Liver (tissue), 8 donors: ENCODE measurements at regions not wholly inside any gene's neighbourhood (a gene's known extent, or its start where the extent isn't known, plus 50 kb on each side); places are given as distances from the start of the nearest gene placed in this dataset.

Experiments
- DNase-seq: peaks from one replicate; pipeline ENCODE4 v3.0.0-alpha.2; 2017; ENCODE audit warnings: low spot score
- H3K27ac ChIP-seq, 2 donors: one replicate each; pipeline ENCODE4 v1.7.0; 2013; ENCODE audit warnings: inconsistent platforms in 2 of 2, low read length in 2 of 2, control low read depth in 1 of 2, low read depth in 1 of 2, mild to moderate bottlenecking in 1 of 2
- H3K27me3 ChIP-seq, 4 donors: one replicate each; pipeline versions ENCODE4 v1.6.1 to v1.7.0; 2013; ENCODE audit warnings: low read length in 3 of 4, inconsistent platforms in 1 of 4, mild to moderate bottlenecking in 1 of 4, moderate library complexity in 1 of 4; ENCODE audit not compliant: control insufficient read depth in 4 of 4, insufficient read depth in 4 of 4
- H3K36me3 ChIP-seq, 4 donors: one replicate each; pipeline versions ENCODE4 v1.6.1 to v1.7.0; 2013; ENCODE audit warnings: low read length in 3 of 4, mild to moderate bottlenecking in 3 of 4, low read depth in 1 of 4, moderate library complexity in 1 of 4; ENCODE audit not compliant: control insufficient read depth in 4 of 4, insufficient read depth in 3 of 4
- H3K4me1 ChIP-seq, 4 donors: one replicate each; pipeline versions ENCODE4 v1.6.1 to v1.7.0; 2013; ENCODE audit warnings: low read length in 3 of 4, mild to moderate bottlenecking in 3 of 4, moderate library complexity in 1 of 4; ENCODE audit not compliant: control insufficient read depth in 4 of 4, insufficient read depth in 4 of 4
- H3K4me3 ChIP-seq, 3 donors: one replicate each; pipeline versions ENCODE4 v1.6.1 to v1.7.0; 2013; ENCODE audit warnings: low read length in 3 of 3, control low read depth in 1 of 3, low read depth in 1 of 3, mild to moderate bottlenecking in 1 of 3
- H3K9ac ChIP-seq, 2 donors: one replicate each; pipeline ENCODE4 v1.7.0; 2013; ENCODE audit warnings: low read length in 2 of 2, mild to moderate bottlenecking in 2 of 2, moderate library complexity in 2 of 2, control low read depth in 1 of 2, low read depth in 1 of 2
- H3K9me3 ChIP-seq, 4 donors: one replicate each; pipeline versions ENCODE4 v1.6.1 to v1.7.0; 2013; ENCODE audit warnings: low read length in 3 of 4; ENCODE audit not compliant: control insufficient read depth in 4 of 4
- EGR1 ChIP-seq, 2 donors: IDR thresholded peaks; 2 replicates each; pipeline ENCODE4 v1.6.1; 2016 to 2018; ENCODE audit warnings: antibody characterized with exemption in 2 of 2, low read depth in 2 of 2
- FOXA1 ChIP-seq: IDR thresholded peaks from 2 replicates; pipeline ENCODE4 v1.6.1; 2016; ENCODE audit warnings: antibody characterized with exemption
- GABPA ChIP-seq, 2 donors: IDR thresholded peaks in 1 of 2; conservative IDR thresholded peaks in 1 of 2; 2 replicates each; pipeline ENCODE4 v1.6.1; 2016; ENCODE audit warnings: antibody characterized with exemption in 2 of 2, mild to moderate bottlenecking in 1 of 2, moderate library complexity in 1 of 2
- HNF4G ChIP-seq: IDR thresholded peaks from 2 replicates; pipeline ENCODE4 v1.6.1; 2016; ENCODE audit warnings: antibody characterized with exemption
- JUND ChIP-seq, 2 donors: IDR thresholded peaks; 2 replicates each; pipeline ENCODE4 v1.6.1; 2016; ENCODE audit warnings: antibody characterized with exemption in 2 of 2
- NR2F2 ChIP-seq: IDR thresholded peaks from 2 replicates; pipeline ENCODE4 v1.6.1; 2016; ENCODE audit warnings: antibody characterized with exemption
- RAD21 ChIP-seq, 2 donors: IDR thresholded peaks; 2 replicates each; pipeline ENCODE4 v1.6.1; 2016; ENCODE audit warnings: antibody characterized with exemption in 2 of 2, mild to moderate bottlenecking in 2 of 2
- SP1 ChIP-seq: IDR thresholded peaks from 2 replicates; pipeline ENCODE4 v1.6.1; 2018; ENCODE audit warnings: antibody characterized with exemption, mild to moderate bottlenecking
- TAF1 ChIP-seq: conservative IDR thresholded peaks from 2 replicates; pipeline ENCODE4 v1.6.1; 2016; ENCODE audit warnings: antibody characterized with exemption, mild to moderate bottlenecking
- YY1 ChIP-seq: IDR thresholded peaks from 2 replicates; pipeline ENCODE4 v1.6.1; 2016; ENCODE audit warnings: antibody characterized with exemption, mild to moderate bottlenecking
- WGBS: extraction: QIAGEN DNeasy Blood & Tissue Kit; methylation state at CpG from one replicate; pipeline ENCODE4 v1.1.7; 2013; 5-methylcytosine and 5-hydroxymethylcytosine counted together
- TF ChIP-seq, protein P1 (sequence below): fragments of 150-350 bp; IDR thresholded peaks from 2 replicates; pipeline ENCODE4 v1.5.1; 2017; ENCODE audit warnings: improper control_type of control experiment, low read depth, low read length; ENCODE audit not compliant: missing input control
- TF ChIP-seq, protein P2 (sequence below): IDR thresholded peaks from 2 replicates; pipeline ENCODE4 v1.6.1; 2016; ENCODE audit warnings: antibody characterized with exemption
- TF ChIP-seq, protein P3 (sequence below): IDR thresholded peaks from 2 replicates; pipeline ENCODE4 v1.6.1; 2016; ENCODE audit warnings: antibody characterized with exemption, mild to moderate bottlenecking
- TF ChIP-seq, protein P4 (sequence below): IDR thresholded peaks from 2 replicates; pipeline ENCODE4 v1.6.1; 2016; ENCODE audit warnings: antibody characterized with exemption
- TF ChIP-seq, protein P5 (sequence below): IDR thresholded peaks from 2 replicates; pipeline ENCODE4 v1.6.1; 2016; ENCODE audit warnings: antibody characterized with exemption
- donor health status: healthy.
- donor health status: healthy.
- donor health status: healthy.
- donor health status: healthy.
- donor health status: healthy.

DNA sequence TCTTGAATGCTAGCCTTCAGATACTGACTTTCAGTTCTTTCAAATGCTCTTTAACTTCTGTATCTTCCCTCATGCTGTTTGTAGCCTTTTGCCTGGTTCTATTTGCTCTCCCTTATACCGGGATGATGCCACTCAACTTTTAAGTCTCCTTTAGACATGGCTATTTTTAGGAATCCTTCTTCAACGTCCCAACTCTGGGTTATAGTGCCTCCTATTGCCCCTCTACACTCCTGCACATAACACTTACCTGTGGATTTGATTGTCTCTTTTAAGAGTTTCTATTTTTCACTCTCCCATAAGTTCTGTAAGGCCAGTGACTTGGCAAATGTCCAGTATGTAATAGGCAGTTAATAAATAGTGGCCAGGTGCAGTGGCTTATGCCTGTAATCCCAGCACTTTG lies 343.0 kb downstream of the KLF5 start:
- Histone ChIP-seq H3K4me1 (no peaks in the 10 kb centered on the region), H3K36me3 (no peaks in the 10 kb centered on the region), H3K9me3 (no peaks in the 10 kb centered on the region), H3K4me3 (no peak overlapping the region), H3K9ac (no peak overlapping the region), H3K27ac (no peak overlapping the region), H3K27me3 (no peaks in the 10 kb centered on the region)
- DNase-seq, result no peak
- WGBS, result 42% methylated on average over 2 of the region's 2 CpGs
- TF ChIP-seq, protein P1, sequence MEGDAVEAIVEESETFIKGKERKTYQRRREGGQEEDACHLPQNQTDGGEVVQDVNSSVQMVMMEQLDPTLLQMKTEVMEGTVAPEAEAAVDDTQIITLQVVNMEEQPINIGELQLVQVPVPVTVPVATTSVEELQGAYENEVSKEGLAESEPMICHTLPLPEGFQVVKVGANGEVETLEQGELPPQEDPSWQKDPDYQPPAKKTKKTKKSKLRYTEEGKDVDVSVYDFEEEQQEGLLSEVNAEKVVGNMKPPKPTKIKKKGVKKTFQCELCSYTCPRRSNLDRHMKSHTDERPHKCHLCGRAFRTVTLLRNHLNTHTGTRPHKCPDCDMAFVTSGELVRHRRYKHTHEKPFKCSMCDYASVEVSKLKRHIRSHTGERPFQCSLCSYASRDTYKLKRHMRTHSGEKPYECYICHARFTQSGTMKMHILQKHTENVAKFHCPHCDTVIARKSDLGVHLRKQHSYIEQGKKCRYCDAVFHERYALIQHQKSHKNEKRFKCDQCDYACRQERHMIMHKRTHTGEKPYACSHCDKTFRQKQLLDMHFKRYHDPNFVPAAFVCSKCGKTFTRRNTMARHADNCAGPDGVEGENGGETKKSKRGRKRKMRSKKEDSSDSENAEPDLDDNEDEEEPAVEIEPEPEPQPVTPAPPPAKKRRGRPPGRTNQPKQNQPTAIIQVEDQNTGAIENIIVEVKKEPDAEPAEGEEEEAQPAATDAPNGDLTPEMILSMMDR, result peak; percentile 7
- peak; percentile 24 to 44 for TF ChIP-seq RAD21 (IDR thresholded peaks at IDR 0.05)
- TF ChIP-seq, protein P2, sequence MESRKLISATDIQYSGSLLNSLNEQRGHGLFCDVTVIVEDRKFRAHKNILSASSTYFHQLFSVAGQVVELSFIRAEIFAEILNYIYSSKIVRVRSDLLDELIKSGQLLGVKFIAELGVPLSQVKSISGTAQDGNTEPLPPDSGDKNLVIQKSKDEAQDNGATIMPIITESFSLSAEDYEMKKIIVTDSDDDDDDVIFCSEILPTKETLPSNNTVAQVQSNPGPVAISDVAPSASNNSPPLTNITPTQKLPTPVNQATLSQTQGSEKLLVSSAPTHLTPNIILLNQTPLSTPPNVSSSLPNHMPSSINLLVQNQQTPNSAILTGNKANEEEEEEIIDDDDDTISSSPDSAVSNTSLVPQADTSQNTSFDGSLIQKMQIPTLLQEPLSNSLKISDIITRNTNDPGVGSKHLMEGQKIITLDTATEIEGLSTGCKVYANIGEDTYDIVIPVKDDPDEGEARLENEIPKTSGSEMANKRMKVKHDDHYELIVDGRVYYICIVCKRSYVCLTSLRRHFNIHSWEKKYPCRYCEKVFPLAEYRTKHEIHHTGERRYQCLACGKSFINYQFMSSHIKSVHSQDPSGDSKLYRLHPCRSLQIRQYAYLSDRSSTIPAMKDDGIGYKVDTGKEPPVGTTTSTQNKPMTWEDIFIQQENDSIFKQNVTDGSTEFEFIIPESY, result no peak
- TF ChIP-seq FOXA1, result no peak
- no peak for TF ChIP-seq YY1
- no peak for TF ChIP-seq TAF1
- TF ChIP-seq, protein P3, sequence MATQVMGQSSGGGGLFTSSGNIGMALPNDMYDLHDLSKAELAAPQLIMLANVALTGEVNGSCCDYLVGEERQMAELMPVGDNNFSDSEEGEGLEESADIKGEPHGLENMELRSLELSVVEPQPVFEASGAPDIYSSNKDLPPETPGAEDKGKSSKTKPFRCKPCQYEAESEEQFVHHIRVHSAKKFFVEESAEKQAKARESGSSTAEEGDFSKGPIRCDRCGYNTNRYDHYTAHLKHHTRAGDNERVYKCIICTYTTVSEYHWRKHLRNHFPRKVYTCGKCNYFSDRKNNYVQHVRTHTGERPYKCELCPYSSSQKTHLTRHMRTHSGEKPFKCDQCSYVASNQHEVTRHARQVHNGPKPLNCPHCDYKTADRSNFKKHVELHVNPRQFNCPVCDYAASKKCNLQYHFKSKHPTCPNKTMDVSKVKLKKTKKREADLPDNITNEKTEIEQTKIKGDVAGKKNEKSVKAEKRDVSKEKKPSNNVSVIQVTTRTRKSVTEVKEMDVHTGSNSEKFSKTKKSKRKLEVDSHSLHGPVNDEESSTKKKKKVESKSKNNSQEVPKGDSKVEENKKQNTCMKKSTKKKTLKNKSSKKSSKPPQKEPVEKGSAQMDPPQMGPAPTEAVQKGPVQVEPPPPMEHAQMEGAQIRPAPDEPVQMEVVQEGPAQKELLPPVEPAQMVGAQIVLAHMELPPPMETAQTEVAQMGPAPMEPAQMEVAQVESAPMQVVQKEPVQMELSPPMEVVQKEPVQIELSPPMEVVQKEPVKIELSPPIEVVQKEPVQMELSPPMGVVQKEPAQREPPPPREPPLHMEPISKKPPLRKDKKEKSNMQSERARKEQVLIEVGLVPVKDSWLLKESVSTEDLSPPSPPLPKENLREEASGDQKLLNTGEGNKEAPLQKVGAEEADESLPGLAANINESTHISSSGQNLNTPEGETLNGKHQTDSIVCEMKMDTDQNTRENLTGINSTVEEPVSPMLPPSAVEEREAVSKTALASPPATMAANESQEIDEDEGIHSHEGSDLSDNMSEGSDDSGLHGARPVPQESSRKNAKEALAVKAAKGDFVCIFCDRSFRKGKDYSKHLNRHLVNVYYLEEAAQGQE, result no peak
- no peak for TF ChIP-seq EGR1 (IDR thresholded peaks at IDR 0.05; ENCODE audit: low read depth in 2 of 2)
- no peak for TF ChIP-seq GABPA (IDR thresholded peaks at IDR 0.05 in 1 of 2, conservative IDR thresholded peaks at IDR 0.05 in 1 of 2)
- TF ChIP-seq JUND (IDR thresholded peaks at IDR 0.05), result no peak
- no peak for TF ChIP-seq HNF4G
- no peak for TF ChIP-seq NR2F2

DNA sequence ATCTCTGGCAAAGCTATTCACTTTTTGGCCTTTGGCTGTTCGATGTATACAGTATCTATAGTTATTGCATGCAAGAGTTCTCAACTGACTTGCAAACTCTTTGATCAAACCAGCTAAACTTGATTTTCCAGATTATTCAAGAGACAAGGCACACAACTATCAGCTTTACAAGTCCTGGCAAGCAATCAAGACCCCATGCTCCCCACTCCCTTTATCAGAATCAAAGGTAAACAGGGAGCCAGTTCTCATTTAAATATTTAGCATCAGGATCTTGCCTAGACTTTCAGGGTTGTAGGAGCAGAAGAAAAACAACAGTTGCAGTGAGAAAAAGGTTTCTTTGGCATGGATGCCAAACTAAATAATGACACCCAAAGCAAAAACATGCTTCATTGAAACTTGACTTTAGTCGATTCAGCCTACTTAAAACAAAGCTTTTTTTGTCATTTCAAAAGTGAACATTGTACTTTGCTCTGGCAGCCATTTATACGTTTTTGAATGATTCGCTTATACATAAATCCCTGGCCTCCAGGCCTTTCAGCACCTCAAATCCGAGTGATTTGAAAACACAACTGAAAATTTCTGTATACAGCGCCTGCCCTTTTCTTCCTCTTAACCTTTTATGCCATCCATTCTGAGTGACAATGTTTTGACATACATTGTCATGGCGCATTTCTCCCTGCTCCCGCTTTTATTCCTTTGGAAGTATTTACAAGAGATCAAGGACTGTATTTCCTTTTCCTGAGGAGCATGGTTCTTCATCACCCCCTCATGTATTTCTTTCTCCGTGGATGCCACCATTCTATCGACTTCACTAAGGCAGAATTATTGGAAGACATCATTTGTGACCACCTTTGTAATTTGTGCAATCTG lies 340.8 kb downstream of the KLF5 start:
- Histone ChIP-seq H3K4me1 (no peaks in the 10 kb centered on the region), H3K27me3 (no peaks in the 10 kb centered on the region), H3K4me3 (no peak overlapping the region), H3K9me3 (no peaks in the 10 kb centered on the region), H3K36me3 (no peaks in the 10 kb centered on the region), H3K27ac (no peak overlapping the region), H3K9ac (no peak overlapping the region)
- TF ChIP-seq SP1 (no peak), YY1 (no peak), EGR1 (IDR thresholded peaks at IDR 0.05; ENCODE audit: low read depth in 2 of 2) (no peak), HNF4G (no peak)
- TF ChIP-seq, protein P4, sequence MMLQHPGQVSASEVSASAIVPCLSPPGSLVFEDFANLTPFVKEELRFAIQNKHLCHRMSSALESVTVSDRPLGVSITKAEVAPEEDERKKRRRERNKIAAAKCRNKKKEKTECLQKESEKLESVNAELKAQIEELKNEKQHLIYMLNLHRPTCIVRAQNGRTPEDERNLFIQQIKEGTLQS, result no peak
- TF ChIP-seq, protein P5, sequence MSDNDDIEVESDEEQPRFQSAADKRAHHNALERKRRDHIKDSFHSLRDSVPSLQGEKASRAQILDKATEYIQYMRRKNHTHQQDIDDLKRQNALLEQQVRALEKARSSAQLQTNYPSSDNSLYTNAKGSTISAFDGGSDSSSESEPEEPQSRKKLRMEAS, result no peak
- DNase-seq, result no peak
- 78% methylated on average over 10 of the region's 10 CpGs for WGBS
